Colonic mucosa (tissue), 4 donors: ENCODE measurements at regions not wholly inside any gene's neighbourhood (a gene's known extent, or its start where the extent isn't known, plus 50 kb on each side); places are given as distances from the start of the nearest gene placed in this dataset.

ENCODE experiments used
- DNase-seq: peaks from one replicate; pipeline ENCODE4 v3.0.0-alpha.2; 2020
- H3K27ac ChIP-seq: fragments of 200-600 bp; one replicate; pipeline ENCODE4 v1.8.0; 2021
- H3K27me3 ChIP-seq: fragments of 200-600 bp; one replicate; pipeline ENCODE4 v1.8.0; 2021
- H3K36me3 ChIP-seq: fragments of 200-600 bp; one replicate; pipeline ENCODE4 v1.8.0; 2021
- H3K4me1 ChIP-seq: fragments of 200-600 bp; one replicate; pipeline ENCODE4 v1.8.0; 2021; ENCODE audit warnings: mild to moderate bottlenecking
- H3K4me3 ChIP-seq: fragments of 200-600 bp; one replicate; pipeline ENCODE4 v1.8.0; 2021
- H3K9ac ChIP-seq, 2 donors: one replicate each; pipeline ENCODE4 v1.7.0; 2013; ENCODE audit warnings: control low read depth in 2 of 2, low read depth in 2 of 2, low read length in 2 of 2
- H3K9me3 ChIP-seq: fragments of 200-600 bp; one replicate; pipeline ENCODE4 v1.8.0; 2021
- CTCF ChIP-seq: fragments of 200-600 bp; IDR thresholded peaks from one replicate; pipeline ENCODE4 v1.8.0; 2022; ENCODE audit warnings: antibody characterized with exemption, mild to moderate bottlenecking
- intact Hi-C: fragments of 100-400 bp; cut with DNase I; formaldehyde crosslinking; loops from one replicate; pipeline ENCODE4 v1.14.1; 2022
- donor health status: healthy.
- donor health status: DM: no; HTN: no; CAD: no.
- donor health status: DM: no; HTN: no; CAD: no.

GRCh38 chr20:52483382-52483781 is 291.8 kb upstream of the ZFP64 start:
- Histone ChIP-seq H3K9ac (no peak overlapping the region), H3K9me3 (no peaks in the 10 kb centered on the region), H3K4me3 (no peak overlapping the region), H3K36me3 (no peaks in the 10 kb centered on the region), H3K27me3 (no peaks in the 10 kb centered on the region), H3K4me1 (no peaks in the 10 kb centered on the region), H3K27ac (no peak overlapping the region)
- intact Hi-C loops = no loop called here
- DNase-seq = no peak
- TF ChIP-seq CTCF = no peak

- H3K4me1 ChIP-seq = no peaks in the 10 kb centered on the region
- no peak overlapping the region for H3K9ac ChIP-seq
- H3K27ac ChIP-seq = no peak overlapping the region
- no peaks in the 10 kb centered on the region for H3K27me3 ChIP-seq
- no peaks in the 10 kb centered on the region for H3K36me3 ChIP-seq
- no peak for TF ChIP-seq CTCF
- H3K9me3 ChIP-seq = no peaks in the 10 kb centered on the region
- intact Hi-C loops = no loop called here
- no peak overlapping the region for H3K4me3 ChIP-seq
- no peak for DNase-seq
These were observed 290.5 kb upstream of the ZFP64 start for GRCh38 chr20:52482044-52482443.

- no peak for DNase-seq
These were observed 289.9 kb upstream of the ZFP64 start for GRCh38 chr20:52481443-52481842.

GRCh38 chr20:52476074-52476750 is 284.6 kb upstream of the ZFP64 start:
- Histone ChIP-seq H3K4me3 (no peak overlapping the region), H3K27ac (no peak overlapping the region), H3K9ac (no peak overlapping the region), H3K9me3 (no peaks in the 10 kb centered on the region), H3K27me3 (no peaks in the 10 kb centered on the region), H3K36me3 (no peaks in the 10 kb centered on the region), H3K4me1 (no peaks in the 10 kb centered on the region)
- no peak for TF ChIP-seq CTCF
- DNase-seq = no peak
- intact Hi-C loops = no loop called here

More at GRCh38 chr20:52481443-52481842, 289.9 kb upstream of the ZFP64 start:
- H3K36me3 ChIP-seq = no peaks in the 10 kb centered on the region
- H3K9me3 ChIP-seq = no peaks in the 10 kb centered on the region
- no peak overlapping the region for H3K9ac ChIP-seq
- H3K4me1 ChIP-seq = no peaks in the 10 kb centered on the region
- H3K27ac ChIP-seq = no peak overlapping the region
- no peak overlapping the region for H3K4me3 ChIP-seq
- TF ChIP-seq CTCF = no peak
- intact Hi-C loops = no loop called here
- no peaks in the 10 kb centered on the region for H3K27me3 ChIP-seq

- H3K27me3 ChIP-seq = no peaks in the 10 kb centered on the region
- no peaks in the 10 kb centered on the region for H3K9me3 ChIP-seq
- no peak overlapping the region for H3K9ac ChIP-seq
- H3K4me3 ChIP-seq = no peak overlapping the region
- no peaks in the 10 kb centered on the region for H3K4me1 ChIP-seq
- TF ChIP-seq CTCF = no peak
- H3K36me3 ChIP-seq = no peaks in the 10 kb centered on the region
- H3K27ac ChIP-seq = no peak overlapping the region
- intact Hi-C loops = no loop called here
- no peak for DNase-seq
These were observed 281.6 kb upstream of the ZFP64 start for GRCh38 chr20:52473186-52473585.
